ENCODE measurements at regions not wholly inside any gene's neighbourhood (a gene's known extent, or its start where the extent isn't known, plus 50 kb on each side); places are given as distances from the start of the nearest gene placed in this dataset.
"Not testable (repeated sequence)": the region's sequence is repeated elsewhere in the genome, so short reads cannot be mapped to it uniquely, and the experiment has no call there.

DNA sequence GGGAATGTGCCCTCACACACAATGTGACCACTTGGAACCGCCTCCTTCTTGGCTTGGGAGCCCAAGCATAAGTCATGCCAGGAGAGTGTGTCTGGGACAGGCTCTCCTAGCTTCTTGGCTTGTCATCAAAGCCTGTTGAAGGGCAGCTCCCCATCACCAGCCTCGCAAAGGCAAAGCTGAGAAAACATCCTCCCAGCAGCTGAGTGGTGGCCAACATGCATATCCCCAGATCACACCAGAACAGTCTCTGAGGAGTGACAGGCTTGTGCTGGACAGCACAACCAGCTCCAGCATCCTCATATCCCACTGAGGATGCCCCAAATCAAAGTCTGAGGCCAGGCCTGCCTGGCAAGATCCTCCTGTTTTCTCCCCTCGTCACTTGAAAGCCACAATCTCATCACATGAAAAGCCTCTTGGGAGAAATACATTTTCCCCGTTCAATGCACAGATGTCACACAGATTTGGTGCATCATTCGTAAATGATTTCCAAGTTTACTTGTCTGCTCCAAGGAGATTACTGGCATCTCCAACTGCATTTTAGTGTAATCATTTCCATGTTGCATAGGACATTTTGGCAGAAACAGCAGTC is 269.3 kb downstream of the TTC32 start:
- H3K36me3 ChIP-seq (ENCODE audit: insufficient read depth, low read length), result no peaks in the 10 kb centered on the region
- no peaks in the 10 kb centered on the region for H3K9me3 ChIP-seq (ENCODE audit: low read length)
- ChIA-PET CTCF (no interaction called here), POLR2A (no interaction called here)
- H3K4me3 ChIP-seq (ENCODE audit: low read length), result no peak overlapping the region
- no peak overlapping the region for H3K27ac Mint-ChIP-seq
- no peak overlapping the region for H3K27ac ChIP-seq (ENCODE audit: low read depth, low read length)
- H3K9me3 Mint-ChIP-seq, result peaks cover 0 to 11% (median 3%) of the 10 kb centered on the region in 5 donors
- H3K27me3 Mint-ChIP-seq, result peaks cover 2 to 8% of the 10 kb centered on the region in 2 donors
- H3K27me3 ChIP-seq (ENCODE audit: insufficient read depth, low read length, poor library complexity, severe bottlenecking), result no peaks in the 10 kb centered on the region
- no peaks in the 10 kb centered on the region for H3K4me1 Mint-ChIP-seq
- H3K4me3 Mint-ChIP-seq, result no peak overlapping the region
- H3K36me3 Mint-ChIP-seq, result no peaks in the 10 kb centered on the region
- H3K4me1 ChIP-seq (ENCODE audit: insufficient read depth, low read length), result no peaks in the 10 kb centered on the region
- DNase-seq, result no peak

- DNase-seq, result no peak
- Histone ChIP-seq H3K4me3 (ENCODE audit: low read length) (no peak overlapping the region), H3K36me3 (ENCODE audit: insufficient read depth, low read length) (no peaks in the 10 kb centered on the region), H3K9me3 (ENCODE audit: low read length) (no peaks in the 10 kb centered on the region), H3K4me1 (ENCODE audit: insufficient read depth, low read length) (no peaks in the 10 kb centered on the region), H3K27ac (ENCODE audit: low read depth, low read length) (no peak overlapping the region), H3K27me3 (ENCODE audit: insufficient read depth, low read length, poor library complexity, severe bottlenecking) (no peaks in the 10 kb centered on the region)
- H3K4me1 Mint-ChIP-seq, result no peaks in the 10 kb centered on the region
- peaks cover 2 to 8% of the 10 kb centered on the region in 2 donors for H3K27me3 Mint-ChIP-seq
- H3K27ac Mint-ChIP-seq, result no peak overlapping the region
- peaks cover 2 to 17% (median 6%) of the 10 kb centered on the region in 5 donors for H3K9me3 Mint-ChIP-seq
- no peaks in the 10 kb centered on the region for H3K36me3 Mint-ChIP-seq
- ChIA-PET POLR2A (no interaction called here), CTCF (no interaction called here)
- no peak overlapping the region for H3K4me3 Mint-ChIP-seq
These were observed 269.9 kb downstream of the TTC32 start for GRCh38 chr2:19631871-19632270.

GRCh38 chr2:19630921-19631320 is 270.9 kb downstream of the TTC32 start:
- H3K27me3 ChIP-seq (ENCODE audit: insufficient read depth, low read length, poor library complexity, severe bottlenecking), result no peaks in the 10 kb centered on the region
- peaks cover 2 to 26% (median 6%) of the 10 kb centered on the region in 5 donors for H3K9me3 Mint-ChIP-seq
- H3K27ac Mint-ChIP-seq, result no peak overlapping the region
- H3K27ac ChIP-seq (ENCODE audit: low read depth, low read length), result no peak overlapping the region
- no peaks in the 10 kb centered on the region for H3K4me1 Mint-ChIP-seq
- H3K4me3 ChIP-seq (ENCODE audit: low read length), result no peak overlapping the region
- no peaks in the 10 kb centered on the region for H3K36me3 Mint-ChIP-seq
- H3K27me3 Mint-ChIP-seq, result peaks cover 0 to 4% of the 10 kb centered on the region in 2 donors
- no peak for DNase-seq
- CTCF ChIA-PET, result no interaction called here
- H3K9me3 ChIP-seq (ENCODE audit: low read length), result no peaks in the 10 kb centered on the region
- H3K4me1 ChIP-seq (ENCODE audit: insufficient read depth, low read length), result no peaks in the 10 kb centered on the region
- POLR2A ChIA-PET, result no interaction called here
- no peak overlapping the region for H3K4me3 Mint-ChIP-seq
- no peaks in the 10 kb centered on the region for H3K36me3 ChIP-seq (ENCODE audit: insufficient read depth, low read length)

- Histone ChIP-seq H3K4me3 (ENCODE audit: low read length) (no peak overlapping the region), H3K27ac (ENCODE audit: low read depth, low read length) (no peak overlapping the region), H3K9me3 (ENCODE audit: low read length) (no peaks in the 10 kb centered on the region), H3K36me3 (ENCODE audit: insufficient read depth, low read length) (no peaks in the 10 kb centered on the region), H3K4me1 (ENCODE audit: insufficient read depth, low read length) (no peaks in the 10 kb centered on the region), H3K27me3 (ENCODE audit: insufficient read depth, low read length, poor library complexity, severe bottlenecking) (no peaks in the 10 kb centered on the region)
- Mint-ChIP-seq H3K4me3 (no peak overlapping the region), H3K9me3 (peaks cover 2 to 26% (median 6%) of the 10 kb centered on the region in 5 donors), H3K27me3 (peaks cover 0 to 4% of the 10 kb centered on the region in 2 donors), H3K36me3 (no peaks in the 10 kb centered on the region), H3K4me1 (no peaks in the 10 kb centered on the region), H3K27ac (no peak overlapping the region)
- ChIA-PET POLR2A (no interaction called here), CTCF (no interaction called here)
- no peak for DNase-seq
These were observed 268.9 kb upstream of the OSR1 start for GRCh38 chr2:19627359-19627758.

GRCh38 chr2:19623488-19623887 is 265.1 kb upstream of the OSR1 start:
- Mint-ChIP-seq H3K36me3 (no peaks in the 10 kb centered on the region), H3K4me3 (no peak overlapping the region), H3K9me3 (peaks cover 9 to 30% (median 10%) of the 10 kb centered on the region in 5 donors), H3K27me3 (peaks cover 2 to 12% of the 10 kb centered on the region in 2 donors), H3K27ac (no peak overlapping the region), H3K4me1 (no peaks in the 10 kb centered on the region)
- no peaks in the 10 kb centered on the region for H3K9me3 ChIP-seq (ENCODE audit: low read length)
- no peaks in the 10 kb centered on the region for H3K4me1 ChIP-seq (ENCODE audit: insufficient read depth, low read length)
- no peaks in the 10 kb centered on the region for H3K27me3 ChIP-seq (ENCODE audit: insufficient read depth, low read length, poor library complexity, severe bottlenecking)
- ChIA-PET CTCF (no interaction called here), POLR2A (no interaction called here)
- H3K27ac ChIP-seq (ENCODE audit: low read depth, low read length), result no peak overlapping the region
- H3K4me3 ChIP-seq (ENCODE audit: low read length), result no peak overlapping the region
- H3K36me3 ChIP-seq (ENCODE audit: insufficient read depth, low read length), result no peaks in the 10 kb centered on the region
- no peak for DNase-seq

DNA sequence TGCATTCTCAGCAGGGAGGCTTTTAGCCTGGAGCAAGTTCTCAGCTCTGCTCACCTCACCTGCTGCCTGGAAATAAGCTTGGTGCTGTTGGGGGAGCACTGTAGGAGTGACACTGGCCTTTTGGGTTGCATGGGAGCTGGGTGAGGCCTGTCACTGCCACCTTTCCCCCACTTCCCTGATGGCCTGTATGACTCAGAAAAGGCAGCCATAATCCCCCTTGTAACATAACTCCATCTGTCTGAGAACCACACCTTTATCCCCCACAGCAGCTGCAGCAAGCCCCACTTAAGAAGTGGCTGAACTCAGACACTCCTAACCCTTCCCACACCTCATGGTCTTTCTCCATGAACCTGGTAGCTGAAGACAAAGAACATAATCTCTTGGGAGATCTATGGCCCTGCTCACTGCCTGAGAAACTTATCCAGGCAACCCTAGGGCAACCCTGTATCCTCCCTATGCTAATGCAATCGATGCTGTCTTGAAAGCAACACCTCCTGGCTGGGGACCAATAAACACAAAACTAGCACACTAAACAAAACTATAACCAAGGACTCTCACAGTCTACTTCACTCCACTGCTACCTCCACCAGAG is 258.9 kb upstream of the OSR1 start:
- Mint-ChIP-seq H3K4me1 (no peaks in the 10 kb centered on the region), H3K36me3 (no peaks in the 10 kb centered on the region), H3K27me3 (peaks cover 4 to 17% of the 10 kb centered on the region in 2 donors), H3K4me3 (no peak overlapping the region), H3K9me3 (peaks cover 33 to 48% (median 40%) of the 10 kb centered on the region in 5 donors), H3K27ac (no peak overlapping the region)
- no peaks in the 10 kb centered on the region for H3K9me3 ChIP-seq (ENCODE audit: low read length)
- no peaks in the 10 kb centered on the region for H3K27me3 ChIP-seq (ENCODE audit: insufficient read depth, low read length, poor library complexity, severe bottlenecking)
- ChIA-PET POLR2A (no interaction called here), CTCF (no interaction called here)
- no peak overlapping the region for H3K4me3 ChIP-seq (ENCODE audit: low read length)
- no peak for DNase-seq
- no peaks in the 10 kb centered on the region for H3K36me3 ChIP-seq (ENCODE audit: insufficient read depth, low read length)
- no peaks in the 10 kb centered on the region for H3K4me1 ChIP-seq (ENCODE audit: insufficient read depth, low read length)
- H3K27ac ChIP-seq (ENCODE audit: low read depth, low read length), result no peak overlapping the region

DNA sequence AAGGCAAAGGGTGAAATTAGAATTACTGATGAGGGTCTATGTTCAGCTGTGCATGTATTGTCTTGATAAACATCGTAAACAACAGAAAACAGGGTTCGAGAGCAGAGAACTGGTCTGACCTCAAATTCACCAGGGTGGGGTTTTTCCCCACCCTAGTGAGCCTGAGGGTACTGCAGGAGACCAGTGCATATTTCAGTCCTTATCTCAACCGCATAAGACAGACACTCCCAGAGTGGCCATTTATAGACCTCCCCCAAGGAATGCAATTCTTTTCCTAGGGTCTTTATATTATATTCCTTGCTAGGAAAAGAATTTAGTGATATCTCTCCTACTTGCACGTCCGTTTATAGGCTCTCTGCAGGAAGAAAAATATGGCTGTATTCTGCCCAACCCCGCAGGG is 257.0 kb upstream of the OSR1 start:
- peaks cover 2 to 17% of the 10 kb centered on the region in 2 donors for H3K27me3 Mint-ChIP-seq
- H3K4me1 Mint-ChIP-seq; H3K4me3 ChIP-seq (ENCODE audit: low read length); DNase-seq; H3K4me1 ChIP-seq (ENCODE audit: insufficient read depth, low read length); H3K27ac ChIP-seq (ENCODE audit: low read depth, low read length); CTCF ChIA-PET; POLR2A ChIA-PET; H3K27me3 ChIP-seq (ENCODE audit: insufficient read depth, low read length, poor library complexity, severe bottlenecking); H3K36me3 Mint-ChIP-seq; H3K9me3 ChIP-seq (ENCODE audit: low read length); H3K4me3 Mint-ChIP-seq; H3K36me3 ChIP-seq (ENCODE audit: insufficient read depth, low read length); H3K27ac Mint-ChIP-seq: not testable (repeated sequence)
- H3K9me3 Mint-ChIP-seq, result peaks cover 33 to 48% (median 39%) of the 10 kb centered on the region in 5 donors

DNA sequence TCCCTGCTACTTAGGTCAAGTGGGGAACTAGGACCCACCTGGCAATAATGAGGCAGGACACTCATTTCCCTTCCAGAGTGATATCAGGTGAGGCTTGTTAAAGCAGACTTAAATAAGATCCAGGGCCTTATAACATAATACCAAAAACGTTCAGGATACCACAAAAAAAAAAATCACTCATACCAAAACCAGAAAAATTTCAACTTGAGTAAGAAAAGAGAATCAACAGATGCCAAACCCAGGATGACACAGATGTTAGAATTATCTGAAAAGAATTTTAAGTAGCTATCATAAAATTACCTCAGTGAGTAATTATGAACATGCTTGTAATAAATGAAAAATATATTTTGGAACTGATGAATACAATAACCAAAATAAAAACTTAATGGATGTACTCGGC is 255.6 kb upstream of the OSR1 start:
- Mint-ChIP-seq H3K4me1 (no peaks in the 10 kb centered on the region), H3K4me3 (no peak overlapping the region), H3K9me3 (peaks cover 29 to 46% (median 37%) of the 10 kb centered on the region in 5 donors), H3K27ac (no peak overlapping the region), H3K36me3 (no peaks in the 10 kb centered on the region), H3K27me3 (peaks cover 2 to 14% of the 10 kb centered on the region in 2 donors)
- Histone ChIP-seq H3K9me3 (ENCODE audit: low read length) (no peaks in the 10 kb centered on the region), H3K4me1 (ENCODE audit: insufficient read depth, low read length) (no peaks in the 10 kb centered on the region), H3K36me3 (ENCODE audit: insufficient read depth, low read length) (no peaks in the 10 kb centered on the region), H3K4me3 (ENCODE audit: low read length) (no peak overlapping the region), H3K27ac (ENCODE audit: low read depth, low read length) (no peak overlapping the region), H3K27me3 (ENCODE audit: insufficient read depth, low read length, poor library complexity, severe bottlenecking) (no peaks in the 10 kb centered on the region)
- DNase-seq, result no peak
- ChIA-PET POLR2A (no interaction called here), CTCF (no interaction called here)

Data from CD8-positive, alpha-beta memory T cell (primary cell).